GM23248 (cell line): ENCODE measurements at regions not wholly inside any gene's neighbourhood (a gene's known extent, or its start where the extent isn't known, plus 50 kb on each side); places are given as distances from the start of the nearest gene placed in this dataset.

ENCODE experiments used
- DNase-seq: peaks from one replicate; pipeline ENCODE4 v3.0.0-alpha.2; 2015
- H2AFZ ChIP-seq: fragments of 200-600 bp; sonication (generic); 2 replicates; pipeline ENCODE4 v1.6.1; 2016; ENCODE audit warnings: antibody characterized with exemption
- H3F3A ChIP-seq: fragments of 200-600 bp; sonication (generic); 2 replicates; pipeline ENCODE4 v1.6.1; 2016; ENCODE audit warnings: mild to moderate bottlenecking, antibody characterized with exemption, mixed run types; ENCODE audit not compliant: insufficient read depth
- H3K27ac ChIP-seq: fragments of 200-600 bp; sonication (generic); 2 replicates; pipeline ENCODE4 v1.5.1; 2016; ENCODE audit warnings: mild to moderate bottlenecking
- H3K27me3 ChIP-seq: fragments of 200-600 bp; sonication (generic); replicated peaks from 2 replicates; pipeline ENCODE4 v1.6.1; 2016; ENCODE audit warnings: mild to moderate bottlenecking; ENCODE audit not compliant: insufficient read depth
- H3K36me3 ChIP-seq: fragments of 200-600 bp; sonication (generic); 2 replicates; pipeline ENCODE4 v1.6.1; 2016; ENCODE audit warnings: low read depth, mild to moderate bottlenecking
- H3K4me1 ChIP-seq: fragments of 200-600 bp; sonication (generic); 2 replicates; pipeline ENCODE4 v1.6.1; 2016; ENCODE audit warnings: mild to moderate bottlenecking; ENCODE audit not compliant: insufficient read depth
- H3K4me2 ChIP-seq: fragments of 200-600 bp; sonication (generic); one replicate; pipeline ENCODE4 v1.6.1; 2016; ENCODE audit warnings: mild to moderate bottlenecking; ENCODE audit not compliant: unreplicated experiment
- H3K4me3 ChIP-seq: fragments of 200-600 bp; sonication (generic); 2 replicates; pipeline ENCODE4 v1.5.1; 2016; ENCODE audit warnings: mild to moderate bottlenecking
- H3K79me2 ChIP-seq: fragments of 200-600 bp; sonication (generic); 2 replicates; pipeline ENCODE4 v1.6.1; 2016; ENCODE audit warnings: mild to moderate bottlenecking; ENCODE audit not compliant: insufficient read depth
- H3K9ac ChIP-seq: fragments of 200-600 bp; sonication (generic); 2 replicates; pipeline ENCODE4 v1.6.1; 2016; ENCODE audit warnings: mild to moderate bottlenecking
- H3K9me2 ChIP-seq: fragments of 200-600 bp; sonication (generic); 2 replicates; pipeline ENCODE4 v1.6.1; 2016; ENCODE audit warnings: mixed run types, mild to moderate bottlenecking, moderate library complexity; ENCODE audit not compliant: insufficient read depth
- H3K9me3 ChIP-seq: fragments of 200-600 bp; sonication (generic); one replicate; pipeline ENCODE4 v1.6.1; 2017; ENCODE audit warnings: low read depth
- H4K20me1 ChIP-seq: fragments of 200-600 bp; sonication (generic); 2 replicates; pipeline ENCODE4 v1.6.0; 2016; ENCODE audit not compliant: insufficient read depth
- EZH2 ChIP-seq: fragments of 200-600 bp; sonication (generic); IDR thresholded peaks from 2 replicates; pipeline ENCODE4 v1.6.1; 2018; ENCODE audit warnings: antibody characterized with exemption, mild to moderate bottlenecking; ENCODE audit not compliant: insufficient read depth, poor library complexity, severe bottlenecking
- EZH2phosphoT487 ChIP-seq: fragments of 200-600 bp; sonication (generic); IDR thresholded peaks from 2 replicates; pipeline ENCODE4 v1.6.1; 2018; ENCODE audit warnings: antibody characterized with exemption, moderate library complexity, mild to moderate bottlenecking, low read depth; ENCODE audit not compliant: insufficient read depth
- WGBS, 2 experiments: methylation state at CpG; one replicate each; pipeline ENCODE4 v1.1.6; 2015 to 2017; ENCODE audit warnings: low lambda C conversion rate in 2 of 2, low coverage in 1 of 2; ENCODE audit errors: missing lambda C conversion rate in 2 of 2; 5-methylcytosine and 5-hydroxymethylcytosine counted together
- in situ Hi-C: fragments of 300-500 bp; cut with MboI; formaldehyde crosslinking; loops from 2 replicates; pipeline ENCODE4 v1.15.0; 2020
- small RNA-seq: library from RNA; depleted of rRNA; stranded (forward); fragments of <200 nt; gene quantifications from one replicate; pipeline ENCODE3, GENCODE V24; 2014; ENCODE audit warnings: low read depth, low replicate concordance

DNA sequence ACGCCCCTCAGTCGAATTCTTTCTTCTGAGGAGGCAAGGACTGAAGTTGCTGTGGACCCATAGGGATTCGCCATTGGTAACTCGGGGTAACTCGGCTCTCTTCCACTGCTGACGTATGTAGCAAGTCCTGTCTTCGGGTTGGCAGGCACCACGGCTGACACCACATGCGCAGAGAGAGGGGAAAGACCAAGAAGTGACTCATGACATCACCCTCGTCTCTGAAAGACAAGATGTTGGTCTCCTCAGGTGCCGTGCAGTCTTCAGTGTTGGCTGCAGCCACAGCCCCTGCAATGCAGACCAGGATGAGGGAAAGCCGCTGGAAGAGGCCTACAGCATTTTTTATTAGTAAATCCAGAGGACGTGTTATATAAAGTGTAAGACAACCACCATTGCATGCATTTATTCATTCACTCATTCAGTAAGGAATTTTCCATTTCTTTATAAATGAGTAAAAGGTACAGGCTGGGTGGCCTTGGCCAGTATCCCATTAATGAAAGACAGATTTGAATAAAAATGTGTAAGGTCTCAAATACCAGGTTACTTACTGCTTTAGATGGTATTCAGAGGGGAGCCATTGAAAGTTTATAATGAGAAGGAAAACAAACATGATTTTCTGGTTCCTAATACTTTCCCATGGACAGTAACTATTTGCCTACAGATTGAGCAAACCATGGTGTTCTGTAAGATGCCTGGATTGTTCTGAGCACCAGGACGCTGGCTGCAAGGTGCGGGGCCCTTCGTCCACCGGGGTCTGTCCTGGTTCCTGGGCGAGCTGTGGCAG, 50.7 kb upstream of the IRF2BP2 start:
- H3K9ac ChIP-seq: no peak overlapping the region
- in situ Hi-C loops: no loop called here
- H2AFZ ChIP-seq: no peak overlapping the region
- H3K4me2 ChIP-seq: no peak overlapping the region
- no peaks in the 10 kb centered on the region for H3K36me3 ChIP-seq
- WGBS, 2 experiments: 91 to 94% methylated on average over 18 of the region's 18 CpGs
- no peaks in the 10 kb centered on the region for H3K79me2 ChIP-seq
- no peaks in the 10 kb centered on the region for H3K9me2 ChIP-seq
- no peaks in the 10 kb centered on the region for H4K20me1 ChIP-seq
- H3K4me3 ChIP-seq: no peak overlapping the region
- H3K27me3 ChIP-seq: no peaks in the 10 kb centered on the region
- TF ChIP-seq EZH2 (no peak), EZH2phosphoT487 (no peak)
- no peaks in the 10 kb centered on the region for H3K9me3 ChIP-seq
- H3K4me1 ChIP-seq: peaks cover 34% of the 10 kb centered on the region
- DNase-seq: no peak
- H3F3A ChIP-seq: peaks cover 35% of the 10 kb centered on the region
- no peak overlapping the region for H3K27ac ChIP-seq

Small RNA genes in the stretch of these regions (small RNA-seq; reads per million reads assigned to genes)
- 2.5 reads per million, percentile 69 among the genes with 10 or more reads in this experiment for gene RNY4P16
